SK-N-MC (cell line): ENCODE measurements at regions not wholly inside any gene's neighbourhood (a gene's known extent, or its start where the extent isn't known, plus 50 kb on each side); places are given as distances from the start of the nearest gene placed in this dataset.

Experiments
- EZH2 ChIP-seq: fragments of 200-600 bp; sonication (generic); IDR thresholded peaks from one replicate; pipeline ENCODE4 v1.6.1; 2017; ENCODE audit warnings: antibody characterized with exemption
- FOXP2 ChIP-seq: optimal IDR thresholded peaks from 2 replicates; pipeline ENCODE3; 2011; ENCODE audit warnings: mild to moderate bottlenecking, moderate library complexity; ENCODE audit not compliant: insufficient read depth; ENCODE audit errors: extremely low read length, control extremely low read depth
- POLR2AphosphoS5 ChIP-seq: IDR thresholded peaks from 2 replicates; pipeline ENCODE4 v1.6.1; 2012; ENCODE audit warnings: mild to moderate bottlenecking, low read depth, low read length, borderline replicate concordance

- TF ChIP-seq EZH2 (no peak), POLR2AphosphoS5 (no peak), FOXP2 (no peak)
Observed at GRCh38 chr7:81165070-81165469, 246.2 kb upstream of the SEMA3C start.
